ENCODE measurements at regions not wholly inside any gene's neighbourhood (a gene's known extent, or its start where the extent isn't known, plus 50 kb on each side); places are given as distances from the start of the nearest gene placed in this dataset.

GRCh38 chr1:90564164-90564563 lies 152.9 kb downstream of the BARHL2 start:
- TF ChIP-seq EZH2 (IDR thresholded peaks at IDR 0.05; ENCODE audit: low read depth, unreplicated experiment) (no peak), ZNF331 (CRISPR knock-in tag; IDR thresholded peaks at IDR 0.05; ENCODE audit: low read depth) (no peak), CREB1 (CRISPR knock-in tag; IDR thresholded peaks at IDR 0.05; ENCODE audit: low read depth) (no peak), CTCF (conservative IDR thresholded peaks at IDR 0.05; ENCODE audit: low read depth in 2 of 2) (no peak), REST (IDR thresholded peaks at IDR 0.05; ENCODE audit: unreplicated experiment) (no peak), JUNB (IDR thresholded peaks at IDR 0.05; ENCODE audit: unreplicated experiment) (no peak), POLR2AphosphoS5 (IDR thresholded peaks at IDR 0.05; ENCODE audit: low read depth) (no peak), STAT1 (IDR thresholded peaks at IDR 0.05; ENCODE audit: unreplicated experiment) (no peak), EZH2phosphoT487 (IDR thresholded peaks at IDR 0.05; ENCODE audit: unreplicated experiment) (no peak), ZNF462 (CRISPR knock-in tag; IDR thresholded peaks at IDR 0.05) (no peak), ETS1 (IDR thresholded peaks at IDR 0.05) (no peak)

All from GM23338 (cell line).